ENCODE measurements at regions not wholly inside any gene's neighbourhood (a gene's known extent, or its start where the extent isn't known, plus 50 kb on each side); places are given as distances from the start of the nearest gene placed in this dataset.

DNA sequence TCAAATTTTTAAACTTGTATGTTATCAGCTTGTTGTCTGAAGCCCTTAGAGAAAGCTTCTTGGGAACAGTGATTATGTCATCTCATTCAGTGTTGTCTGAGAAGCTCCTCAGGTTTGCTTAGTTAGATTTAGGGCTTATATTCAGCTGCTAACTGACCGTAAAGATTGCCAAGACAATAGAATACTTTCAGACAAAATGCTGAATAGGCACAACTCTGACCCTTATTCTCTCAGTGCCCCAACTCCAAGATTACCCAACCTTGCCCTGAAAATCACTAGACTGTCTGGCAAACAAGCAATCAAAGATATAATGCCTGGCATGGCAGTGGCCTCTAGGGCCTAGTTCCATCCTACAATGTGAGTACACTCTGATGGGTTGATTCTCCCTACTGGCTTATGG, 950.5 kb upstream of the HS3ST1 start:
- no peak overlapping the region for H3K14ac ChIP-seq (replicated peaks; ENCODE audit: low read depth, low read length)
- no TSS peak for BruUV-seq (replicated peaks)
- ChIA-PET POLR2A (ENCODE audit: unreplicated experiment) (no interaction called here), CTCF (no interaction called here)
- H3K23ac ChIP-seq (ENCODE audit: low read depth, low read length): no peak overlapping the region
- H3K4ac ChIP-seq (ENCODE audit: low read depth, low read length): no peak overlapping the region
- H2BK5ac ChIP-seq (ENCODE audit: low read depth, low read length, poor library complexity, severe bottlenecking): no peak overlapping the region
- no peak overlapping the region for H2AFZ ChIP-seq (replicated peaks; ENCODE audit: low read length, poor library complexity)
- H4K5ac ChIP-seq (ENCODE audit: low read depth, low read length): no peak overlapping the region
- no peak overlapping the region for H4K8ac ChIP-seq (ENCODE audit: low read depth in 2 of 2, low read length in 2 of 2)
- H3K36me3 ChIP-seq (ENCODE audit: control insufficient read depth, insufficient read depth, low read length): no peaks in the 10 kb centered on the region
- dilution Hi-C loops (cut with HindIII; ENCODE audit: low sequenced_read_pairs, unreplicated experiment): no loop called here
- no peak overlapping the region for H2BK15ac ChIP-seq (ENCODE audit: low read depth, low read length)
- H4K91ac ChIP-seq (ENCODE audit: insufficient read depth, low read depth, low read length): no peak overlapping the region
- H3K79me1 ChIP-seq (ENCODE audit: low read depth in 1 of 2, low read length in 2 of 2): no peaks in the 10 kb centered on the region
- H3K4me2 ChIP-seq (ENCODE audit: low read depth, low read length): no peak overlapping the region
- no CpG with 5 or more reads among the region's 1 CpG for WGBS, 2 experiments (ENCODE audit: extremely low coverage in 2 of 2, insufficient read length in 1 of 2)
- H3K4me1 ChIP-seq (ENCODE audit: control insufficient read depth, insufficient read depth, low read length): no peaks in the 10 kb centered on the region
- intact Hi-C loops (cut with micrococcal nuclease): no loop called here
- peaks cover 6% of the 10 kb centered on the region for H3K9me3 ChIP-seq (ENCODE audit: control insufficient read depth, insufficient read depth, low read length)
- H3K27ac ChIP-seq (ENCODE audit: insufficient read depth, low read length): no peak overlapping the region
- H3K27me3 ChIP-seq (ENCODE audit: control insufficient read depth, insufficient read depth, low read length): no peaks in the 10 kb centered on the region
- DNase-seq (no peak), ATAC-seq (ENCODE audit: low read depth) (no peak)
- H2AK5ac ChIP-seq (ENCODE audit: low read depth, low read length): no peak overlapping the region
- H2BK120ac ChIP-seq (ENCODE audit: low read depth, low read length): no peak overlapping the region
- no peak overlapping the region for H3K56ac ChIP-seq (ENCODE audit: extremely low read depth, insufficient read depth, low read length)
- no peaks in the 10 kb centered on the region for H4K20me1 ChIP-seq (ENCODE audit: insufficient read depth, low read length)
- in situ Hi-C loops (cut with MboI; ENCODE audit: low sequenced_read_pairs): no loop called here
- no peak for TF ChIP-seq FOS (IDR thresholded peaks at IDR 0.05; ENCODE audit: low read depth, low read length)
- TF ChIP-seq MAFK (IDR thresholded peaks at IDR 0.05; ENCODE audit: low read depth, low read length): peak; percentile 40; the same call in 1 of the 2 replicates
- H2AK9ac ChIP-seq (replicated peaks; ENCODE audit: low read depth, low read length, poor library complexity): no peak overlapping the region
- no peak overlapping the region for H2BK20ac ChIP-seq (ENCODE audit: low read depth, low read length)
- H3K18ac ChIP-seq (ENCODE audit: low read depth, low read length): no peak overlapping the region
- no peak overlapping the region for H3K9ac ChIP-seq (ENCODE audit: low read depth, low read length)
- no peak overlapping the region for H3K4me3 ChIP-seq (ENCODE audit: insufficient read depth, low read depth, low read length)
- no peaks in the 10 kb centered on the region for H3K9me1 ChIP-seq (ENCODE audit: insufficient read depth, low read length)
